ENCODE measurements at regions not wholly inside any gene's neighbourhood (a gene's known extent, or its start where the extent isn't known, plus 50 kb on each side); places are given as distances from the start of the nearest gene placed in this dataset.

DNA sequence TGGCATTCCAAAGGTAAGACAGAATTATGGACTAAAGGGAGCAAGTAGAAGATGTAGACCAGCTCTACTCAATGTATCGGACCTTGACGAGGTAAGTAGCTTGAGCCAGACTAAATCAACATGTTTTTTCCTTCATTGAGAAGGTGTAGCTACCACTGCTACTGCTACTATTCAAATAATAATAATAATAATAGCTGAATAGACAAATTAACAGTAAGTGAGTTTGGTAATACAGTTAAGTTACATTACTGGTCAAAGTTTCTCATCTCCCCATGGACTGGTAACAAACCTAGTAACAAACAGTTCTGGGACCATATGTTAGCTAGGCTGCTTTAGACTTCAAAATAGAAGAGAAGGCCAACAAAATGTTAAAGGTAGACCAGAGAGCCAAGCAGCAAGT, 609.2 kb downstream of the TLE1 start:
- TF ChIP-seq, protein P1, sequence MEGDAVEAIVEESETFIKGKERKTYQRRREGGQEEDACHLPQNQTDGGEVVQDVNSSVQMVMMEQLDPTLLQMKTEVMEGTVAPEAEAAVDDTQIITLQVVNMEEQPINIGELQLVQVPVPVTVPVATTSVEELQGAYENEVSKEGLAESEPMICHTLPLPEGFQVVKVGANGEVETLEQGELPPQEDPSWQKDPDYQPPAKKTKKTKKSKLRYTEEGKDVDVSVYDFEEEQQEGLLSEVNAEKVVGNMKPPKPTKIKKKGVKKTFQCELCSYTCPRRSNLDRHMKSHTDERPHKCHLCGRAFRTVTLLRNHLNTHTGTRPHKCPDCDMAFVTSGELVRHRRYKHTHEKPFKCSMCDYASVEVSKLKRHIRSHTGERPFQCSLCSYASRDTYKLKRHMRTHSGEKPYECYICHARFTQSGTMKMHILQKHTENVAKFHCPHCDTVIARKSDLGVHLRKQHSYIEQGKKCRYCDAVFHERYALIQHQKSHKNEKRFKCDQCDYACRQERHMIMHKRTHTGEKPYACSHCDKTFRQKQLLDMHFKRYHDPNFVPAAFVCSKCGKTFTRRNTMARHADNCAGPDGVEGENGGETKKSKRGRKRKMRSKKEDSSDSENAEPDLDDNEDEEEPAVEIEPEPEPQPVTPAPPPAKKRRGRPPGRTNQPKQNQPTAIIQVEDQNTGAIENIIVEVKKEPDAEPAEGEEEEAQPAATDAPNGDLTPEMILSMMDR (IDR thresholded peaks at IDR 0.05): no peak
- no peak for TF ChIP-seq POLR2A (IDR thresholded peaks at IDR 0.05)

All from adrenal gland (tissue), 5 donors.